Thyroid gland (tissue), 4 donors: ENCODE measurements at regions not wholly inside any gene's neighbourhood (a gene's known extent, or its start where the extent isn't known, plus 50 kb on each side); places are given as distances from the start of the nearest gene placed in this dataset.

Experiments used
- DNase-seq, 2 donors: peaks; one replicate each; pipeline ENCODE4 v3.0.0-alpha.2; 2019
- H3K27ac ChIP-seq, 3 donors: fragments of 200-600 bp; sonication (generic); 1 replicate in 2 of 3; 2 replicates in 1 of 3; pipeline ENCODE4 v1.5.1; 2016 to 2019; ENCODE audit warnings: mild to moderate bottlenecking in 1 of 3, moderate library complexity in 1 of 3
- H3K27me3 ChIP-seq: fragments of 200-600 bp; sonication (generic); one replicate; pipeline ENCODE4 v1.5.1; 2019
- H3K36me3 ChIP-seq, 2 donors: fragments of 200-600 bp; sonication (generic); one replicate each; pipeline ENCODE4 v1.5.1; 2016 to 2019
- H3K4me1 ChIP-seq, 2 donors: fragments of 200-600 bp; sonication (generic); one replicate each; pipeline ENCODE4 v1.5.1; 2017 to 2019
- H3K4me3 ChIP-seq, 3 donors: fragments of 200-600 bp; sonication (generic); replicated peaks in 1 of 3; 1 replicate in 2 of 3; 2 replicates in 1 of 3; pipeline ENCODE4 v1.5.1; 2016; ENCODE audit warnings: mild to moderate bottlenecking in 1 of 3
- H3K9me3 ChIP-seq: fragments of 200-600 bp; sonication (generic); one replicate; pipeline ENCODE4 v1.5.1; 2017
- CTCF ChIP-seq, 6 experiments: fragments of 200-600 bp in 3 of 6; fragments of 450-650 bp in 3 of 6; sonication (generic) in 3 of 6; IDR thresholded peaks; one replicate each; pipeline ENCODE4 v1.5.1; 2016 to 2019; ENCODE audit warnings: antibody characterized with exemption in 6 of 6, mild to moderate bottlenecking in 2 of 6, inconsistent platforms in 1 of 6, moderate library complexity in 1 of 6
- POLR2A ChIP-seq, 2 donors: fragments of 450-650 bp; IDR thresholded peaks; one replicate each; pipeline ENCODE4 v1.6.1; 2017; ENCODE audit warnings: antibody characterized with exemption in 2 of 2, mild to moderate bottlenecking in 2 of 2, moderate library complexity in 1 of 2
- WGBS, 2 donors: methylation state at CpG; one replicate each; pipeline ENCODE4 v1.1.5; 2017; 5-methylcytosine and 5-hydroxymethylcytosine counted together
- intact Hi-C: fragments of 100-400 bp; cut with DNase I; formaldehyde crosslinking; loops from one replicate; pipeline ENCODE4 v1.15.1; 2023

GRCh38 chr12:67582238-67582834 lies 66.2 kb upstream of the DYRK2 start:
- H3K9me3 ChIP-seq, result no peaks in the 10 kb centered on the region
- no peak overlapping the region for H3K4me3 ChIP-seq
- no peak for DNase-seq
- 73 to 77% methylated on average over 3 of the region's 3 CpGs for WGBS, 2 donors
- intact Hi-C loops, result no loop called here
- no peaks in the 10 kb centered on the region for H3K4me1 ChIP-seq
- no peak overlapping the region for H3K27ac ChIP-seq
- no peaks in the 10 kb centered on the region for H3K36me3 ChIP-seq
- no peaks in the 10 kb centered on the region for H3K27me3 ChIP-seq
- TF ChIP-seq POLR2A (IDR thresholded peaks at IDR 0.05) (no peak), CTCF (IDR thresholded peaks at IDR 0.05) (no peak)

- H3K27ac ChIP-seq, result no peak overlapping the region
- no peak for TF ChIP-seq POLR2A (IDR thresholded peaks at IDR 0.05)
- TF ChIP-seq CTCF (IDR thresholded peaks at IDR 0.05), result no peak
- no peaks in the 10 kb centered on the region for H3K36me3 ChIP-seq
- no peaks in the 10 kb centered on the region for H3K27me3 ChIP-seq
- no peaks in the 10 kb centered on the region for H3K4me1 ChIP-seq
- intact Hi-C loops, result no loop called here
- DNase-seq, result no peak
- WGBS, 2 donors, result 99% methylated on average over 2 of the region's 2 CpGs
- no peak overlapping the region for H3K4me3 ChIP-seq
- H3K9me3 ChIP-seq, result no peaks in the 10 kb centered on the region
Observed at GRCh38 chr12:67582844-67583243, 65.7 kb upstream of the DYRK2 start.

GRCh38 chr12:67586951-67587350 lies 61.6 kb upstream of the DYRK2 start:
- intact Hi-C loops, result no loop called here
- no peak overlapping the region for H3K27ac ChIP-seq
- no peaks in the 10 kb centered on the region for H3K27me3 ChIP-seq
- no peak for TF ChIP-seq CTCF (IDR thresholded peaks at IDR 0.05)
- TF ChIP-seq POLR2A (IDR thresholded peaks at IDR 0.05), result no peak
- H3K4me1 ChIP-seq, result no peaks in the 10 kb centered on the region
- no peak for DNase-seq
- no peaks in the 10 kb centered on the region for H3K36me3 ChIP-seq
- no peaks in the 10 kb centered on the region for H3K9me3 ChIP-seq
- WGBS, 2 donors, result 91 to 92% methylated on average over 4 of the region's 4 CpGs
- no peak overlapping the region for H3K4me3 ChIP-seq

GRCh38 chr12:67589078-67589477 lies 59.5 kb upstream of the DYRK2 start:
- Histone ChIP-seq H3K4me1 (peaks cover 11 to 13% of the 10 kb centered on the region in 2 donors), H3K27ac (no peak overlapping the region), H3K36me3 (no peaks in the 10 kb centered on the region), H3K27me3 (no peaks in the 10 kb centered on the region), H3K4me3 (no peak overlapping the region), H3K9me3 (no peaks in the 10 kb centered on the region)
- intact Hi-C loops, result no loop called here
- WGBS, 2 donors, result 82 to 88% methylated on average over 3 of the region's 3 CpGs
- TF ChIP-seq CTCF (IDR thresholded peaks at IDR 0.05) (no peak), POLR2A (IDR thresholded peaks at IDR 0.05) (no peak)
- no peak for DNase-seq

GRCh38 chr12:67590149-67590790 lies 58.3 kb upstream of the DYRK2 start:
- Histone ChIP-seq H3K27ac (no peak overlapping the region), H3K9me3 (no peaks in the 10 kb centered on the region), H3K36me3 (no peaks in the 10 kb centered on the region), H3K4me1 (peaks cover 11 to 13% of the 10 kb centered on the region in 2 donors), H3K27me3 (no peaks in the 10 kb centered on the region), H3K4me3 (no peak overlapping the region)
- intact Hi-C loops, result no loop called here
- no peak for DNase-seq
- WGBS, 2 donors, result 81 to 84% methylated on average over 4 of the region's 4 CpGs
- TF ChIP-seq CTCF (IDR thresholded peaks at IDR 0.05), result no peak
- no peak for TF ChIP-seq POLR2A (IDR thresholded peaks at IDR 0.05)
